Neural crest cell (in vitro differentiated cells): ENCODE measurements at regions not wholly inside any gene's neighbourhood (a gene's known extent, or its start where the extent isn't known, plus 50 kb on each side); places are given as distances from the start of the nearest gene placed in this dataset.
"Not testable (repeated sequence)": the region's sequence is repeated elsewhere in the genome, so short reads cannot be mapped to it uniquely, and the experiment has no call there.

Experiments used
- DNase-seq: peaks from one replicate; pipeline ENCODE4 v3.0.0; 2021; ENCODE audit warnings: low read depth, mixed read lengths, low spot score
- H3K27ac Mint-ChIP-seq: one replicate; pipeline ENCODE4 v1.8.0; 2021; ENCODE audit warnings: mild to moderate bottlenecking, mixed read lengths; ENCODE audit not compliant: unreplicated experiment
- H3K27me3 Mint-ChIP-seq: 2 replicates; pipeline ENCODE4 v1.8.0; 2021; ENCODE audit warnings: low read depth, mild to moderate bottlenecking, mixed read lengths
- H3K36me3 Mint-ChIP-seq: 2 replicates; pipeline ENCODE4 v1.8.0; 2021; ENCODE audit warnings: low read depth, mild to moderate bottlenecking, mixed read lengths
- H3K4me1 Mint-ChIP-seq: 2 replicates; pipeline ENCODE4 v1.8.0; 2021; ENCODE audit warnings: mixed read lengths
- H3K4me3 Mint-ChIP-seq: one replicate; pipeline ENCODE4 v1.8.0; 2021; ENCODE audit warnings: mild to moderate bottlenecking, mixed read lengths
- H3K9me3 Mint-ChIP-seq: 2 replicates; pipeline ENCODE4 v1.8.0; 2021; ENCODE audit warnings: mixed read lengths
- CTCF ChIP-seq: fragments of 200-600 bp; sonication (generic); conservative IDR thresholded peaks from 2 replicates; pipeline ENCODE4 v1.5.0; 2021; ENCODE audit warnings: antibody characterized with exemption, mild to moderate bottlenecking

- Mint-ChIP-seq H3K27me3 (no peaks in the 10 kb centered on the region), H3K4me3 (no peak overlapping the region), H3K4me1 (no peaks in the 10 kb centered on the region), H3K9me3 (peaks cover 2% of the 10 kb centered on the region), H3K27ac (no peak overlapping the region), H3K36me3 (no peaks in the 10 kb centered on the region)
- DNase-seq = no peak
- no peak for TF ChIP-seq CTCF
These were observed 829.5 kb upstream of the ACO1 start for GRCh38 chr9:31554941-31555340.

- peaks cover 4% of the 10 kb centered on the region for H3K9me3 Mint-ChIP-seq
- H3K4me3 Mint-ChIP-seq = no peak overlapping the region
- no peak overlapping the region for H3K27ac Mint-ChIP-seq
- TF ChIP-seq CTCF = no peak
- no peak for DNase-seq
- H3K4me1 Mint-ChIP-seq = no peaks in the 10 kb centered on the region
- no peaks in the 10 kb centered on the region for H3K36me3 Mint-ChIP-seq
- no peaks in the 10 kb centered on the region for H3K27me3 Mint-ChIP-seq
These were observed 827.6 kb upstream of the ACO1 start for GRCh38 chr9:31556667-31557463.

GRCh38 chr9:31572190-31572589 is 812.3 kb upstream of the ACO1 start:
- not testable (repeated sequence) for DNase-seq, H3K4me3 Mint-ChIP-seq, H3K36me3 Mint-ChIP-seq, H3K27me3 Mint-ChIP-seq, H3K27ac Mint-ChIP-seq, H3K9me3 Mint-ChIP-seq, H3K4me1 Mint-ChIP-seq

DNA sequence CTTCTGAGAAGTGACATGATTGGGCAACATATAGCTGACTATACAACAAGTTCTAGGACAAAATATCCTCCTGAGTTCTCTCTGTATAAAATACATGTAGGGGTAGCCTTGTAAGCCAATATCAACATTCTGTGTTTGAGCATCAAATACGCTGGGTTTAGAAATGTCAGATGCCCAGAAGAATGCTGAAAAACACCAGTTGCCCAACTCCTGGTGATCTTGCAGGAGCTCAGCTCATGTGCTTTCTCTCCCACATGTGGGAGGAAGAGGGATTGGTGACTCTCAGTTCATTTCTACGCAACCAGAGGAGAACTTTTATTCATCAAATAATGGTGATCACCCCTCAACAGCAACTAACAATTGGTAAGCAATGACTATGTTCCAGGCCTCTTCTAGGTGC is 810.9 kb upstream of the ACO1 start:
- H3K27ac Mint-ChIP-seq = no peak overlapping the region
- no peak for TF ChIP-seq CTCF
- peaks cover 6% of the 10 kb centered on the region for H3K9me3 Mint-ChIP-seq
- no peaks in the 10 kb centered on the region for H3K36me3 Mint-ChIP-seq
- H3K4me3 Mint-ChIP-seq = no peak overlapping the region
- no peaks in the 10 kb centered on the region for H3K27me3 Mint-ChIP-seq
- no peak for DNase-seq
- no peaks in the 10 kb centered on the region for H3K4me1 Mint-ChIP-seq

DNA sequence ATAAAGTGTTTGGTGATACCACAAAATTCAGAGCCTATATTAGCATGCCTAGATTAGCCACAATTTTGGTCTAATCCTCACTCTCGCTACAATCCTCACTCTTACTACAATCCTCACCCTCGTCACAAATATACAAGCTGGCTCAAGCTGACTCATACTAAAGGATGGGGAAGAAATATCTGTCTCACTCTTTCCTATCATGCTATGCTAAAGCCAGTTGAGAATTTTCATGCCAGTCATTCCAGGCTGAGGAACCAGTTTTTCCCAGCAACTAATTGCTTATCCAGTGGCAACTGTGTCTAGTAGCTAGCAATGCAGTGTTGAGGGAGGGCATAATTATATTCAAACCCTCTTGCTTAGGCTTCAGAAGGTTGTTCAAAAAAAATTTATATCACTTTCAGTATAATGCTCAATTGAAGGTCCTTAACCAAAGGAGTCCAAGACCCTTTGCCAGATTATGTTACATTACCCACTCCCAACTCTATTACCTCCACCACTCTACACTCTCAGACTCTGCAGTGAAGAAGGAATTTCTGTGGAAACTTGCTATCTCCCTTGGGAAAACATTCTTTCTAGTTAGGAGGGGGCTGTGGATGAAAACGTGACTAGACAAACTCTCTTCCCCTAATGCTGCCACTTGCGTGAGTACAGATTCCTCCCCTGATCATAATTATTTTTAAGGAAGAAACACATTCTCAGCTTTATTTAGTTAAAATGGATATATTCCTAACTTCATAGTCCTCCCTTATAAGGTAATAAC is 810.3 kb upstream of the ACO1 start:
- no peak overlapping the region for H3K4me3 Mint-ChIP-seq
- H3K36me3 Mint-ChIP-seq = no peaks in the 10 kb centered on the region
- no peak overlapping the region for H3K27ac Mint-ChIP-seq
- peaks cover 6% of the 10 kb centered on the region for H3K9me3 Mint-ChIP-seq
- no peak for DNase-seq
- no peak for TF ChIP-seq CTCF
- no peaks in the 10 kb centered on the region for H3K27me3 Mint-ChIP-seq
- H3K4me1 Mint-ChIP-seq = no peaks in the 10 kb centered on the region

GRCh38 chr9:31582071-31582470 is 802.4 kb upstream of the ACO1 start:
- Mint-ChIP-seq H3K9me3 (peaks cover 3% of the 10 kb centered on the region), H3K4me3 (no peak overlapping the region), H3K36me3 (no peaks in the 10 kb centered on the region), H3K27me3 (no peaks in the 10 kb centered on the region), H3K27ac (no peak overlapping the region), H3K4me1 (no peaks in the 10 kb centered on the region)
- no peak for TF ChIP-seq CTCF
- DNase-seq = no peak
